Endometrium (tissue), 2 donors: ENCODE measurements at regions not wholly inside any gene's neighbourhood (a gene's known extent, or its start where the extent isn't known, plus 50 kb on each side); places are given as distances from the start of the nearest gene placed in this dataset.

Experiments
- FAIRE-seq: peaks from 2 replicates; lab custom pipeline; 2012; peaks lifted over from hg19 to GRCh38; lab: Jason Lieb, UNC
- donor health status: control.
- donor health status: control.

- FAIRE-seq = no peak
Measured at GRCh38 chr2:239529313-239530015, 128.6 kb upstream of the HDAC4 start.

- no peak for FAIRE-seq
Measured at GRCh38 chr2:239528883-239529282, 128.1 kb upstream of the HDAC4 start.

DNA sequence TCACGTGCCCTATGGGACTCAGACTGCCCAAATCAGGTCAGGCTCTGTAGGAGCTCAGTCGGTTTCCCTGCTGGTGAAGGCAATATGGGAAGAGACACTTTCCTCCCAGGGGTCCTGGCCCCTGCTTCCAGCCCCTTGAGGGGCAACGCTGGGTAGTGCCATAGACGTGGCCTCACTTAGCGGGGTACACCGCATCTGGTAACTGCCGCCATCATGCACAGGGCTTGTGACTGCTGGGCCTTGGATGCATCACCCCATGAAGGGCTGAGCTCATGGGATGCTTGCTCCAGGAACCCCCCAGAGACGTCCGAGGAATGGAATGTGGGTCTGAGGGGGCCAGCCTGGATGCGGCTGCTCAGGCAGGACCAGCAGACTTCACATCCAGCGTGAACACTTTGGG, 127.3 kb upstream of the HDAC4 start:
- no peak for FAIRE-seq

- FAIRE-seq = no peak
Measured at GRCh38 chr2:239526666-239527415, 126.0 kb upstream of the HDAC4 start.

DNA sequence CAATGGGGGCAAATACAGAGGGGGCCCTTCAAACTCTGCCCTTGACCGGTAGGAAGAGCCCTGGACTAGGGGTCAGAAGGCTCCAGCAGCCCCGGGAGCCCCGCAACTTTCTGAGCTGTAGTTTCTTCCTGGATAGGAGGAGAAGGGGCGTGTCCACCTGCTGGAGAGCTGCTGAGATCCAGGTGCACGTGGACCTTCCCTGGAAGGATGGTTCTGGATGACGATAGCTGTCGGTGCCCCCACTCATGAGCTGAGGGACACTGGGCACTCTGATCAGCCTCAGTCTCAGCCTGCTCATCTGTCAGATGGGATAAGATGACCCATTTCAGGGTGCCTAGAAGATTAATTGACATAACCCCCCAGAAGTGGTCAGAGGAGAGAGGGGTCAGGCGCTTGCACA, 125.2 kb upstream of the HDAC4 start:
- FAIRE-seq = no peak

DNA sequence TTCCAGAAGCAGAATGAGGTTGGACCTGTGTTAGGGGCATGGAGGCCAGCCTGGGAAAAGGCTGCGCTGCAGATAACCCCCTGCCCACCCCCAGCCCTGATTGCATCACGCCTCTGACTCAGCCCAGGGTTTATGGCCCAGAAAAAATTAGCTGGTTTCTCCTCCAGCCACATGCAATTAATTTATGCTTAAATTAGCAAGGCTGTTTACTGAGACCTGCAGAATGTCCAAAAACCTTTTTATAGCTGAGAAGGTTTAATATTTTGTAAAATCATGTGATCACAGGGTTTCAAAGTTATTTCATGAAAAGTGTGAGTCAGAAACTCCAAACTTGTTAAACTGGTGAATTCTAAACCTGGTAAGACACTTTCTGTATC, 123.1 kb upstream of the HDAC4 start:
- FAIRE-seq = peak; percentile 96

GRCh38 chr2:239523147-239523953, 122.5 kb upstream of the HDAC4 start:
- FAIRE-seq = no peak

DNA sequence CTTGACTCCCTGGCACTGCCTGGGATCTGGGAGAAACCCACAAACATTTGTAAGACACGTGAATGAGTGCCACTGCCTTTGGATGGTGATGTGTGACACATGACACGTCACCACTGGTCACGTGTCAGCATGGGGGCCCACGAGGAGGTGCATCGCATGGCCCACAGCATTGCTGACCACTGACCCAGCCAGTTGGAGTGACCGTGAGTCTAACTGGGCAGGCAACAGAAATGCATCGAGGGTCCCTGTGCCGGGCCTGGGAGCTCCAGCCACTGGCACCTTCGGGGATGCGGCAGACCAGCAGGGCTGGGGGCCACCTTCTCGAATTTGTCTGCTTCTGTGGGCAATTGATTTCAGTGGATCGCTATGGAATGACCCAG, 121.9 kb upstream of the HDAC4 start:
- FAIRE-seq = no peak

DNA sequence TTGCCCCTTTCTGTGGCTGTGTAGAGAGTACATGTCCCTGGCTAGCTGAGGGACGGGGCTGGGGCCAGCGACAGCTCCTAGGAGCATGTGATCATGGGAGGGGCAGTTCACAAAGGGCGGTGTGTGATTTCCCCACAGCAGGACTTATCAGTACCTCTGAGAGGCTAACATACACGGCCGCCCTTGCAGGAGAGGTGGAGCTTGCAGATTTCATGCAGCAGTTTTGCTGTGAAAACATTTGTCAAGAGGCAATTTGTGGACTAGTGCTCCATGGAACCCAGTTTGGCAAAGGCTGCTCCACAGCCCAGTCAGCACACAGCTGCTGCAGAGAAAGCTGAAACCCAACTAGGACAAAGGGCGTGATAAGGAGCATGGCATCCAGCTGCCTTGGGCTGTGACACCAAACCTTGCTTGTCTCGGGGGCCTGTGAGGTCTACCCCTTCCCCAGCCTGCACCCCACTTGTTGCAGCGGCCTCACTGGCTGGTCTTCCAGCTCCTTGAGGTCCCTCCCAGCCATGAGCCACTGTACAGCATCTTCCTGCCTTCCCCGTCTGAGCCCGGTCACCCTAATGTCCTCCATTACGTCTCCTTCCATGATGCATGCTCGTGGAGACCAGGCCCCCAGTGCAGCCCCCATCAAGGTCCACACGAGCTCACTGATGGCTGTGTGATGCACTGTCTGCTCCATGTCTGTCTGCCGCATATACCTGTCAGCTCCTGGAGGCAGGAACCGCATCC, 121.4 kb upstream of the HDAC4 start:
- no peak for FAIRE-seq

DNA sequence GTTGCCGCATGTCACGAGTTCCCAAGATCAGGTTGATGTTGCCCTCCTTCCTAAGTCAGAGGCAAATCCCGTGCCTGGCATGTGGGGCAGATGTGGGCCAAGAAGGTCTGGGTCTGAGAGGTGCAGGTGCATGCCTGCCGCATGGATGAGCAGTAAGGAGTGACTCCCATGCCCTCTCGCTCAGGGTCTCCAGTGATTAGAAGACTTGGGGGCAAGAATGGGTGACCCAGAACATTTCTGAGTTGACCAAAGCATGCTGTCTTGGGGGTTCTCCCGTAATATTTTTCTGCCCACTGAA, 120.6 kb upstream of the HDAC4 start:
- FAIRE-seq = no peak

DNA sequence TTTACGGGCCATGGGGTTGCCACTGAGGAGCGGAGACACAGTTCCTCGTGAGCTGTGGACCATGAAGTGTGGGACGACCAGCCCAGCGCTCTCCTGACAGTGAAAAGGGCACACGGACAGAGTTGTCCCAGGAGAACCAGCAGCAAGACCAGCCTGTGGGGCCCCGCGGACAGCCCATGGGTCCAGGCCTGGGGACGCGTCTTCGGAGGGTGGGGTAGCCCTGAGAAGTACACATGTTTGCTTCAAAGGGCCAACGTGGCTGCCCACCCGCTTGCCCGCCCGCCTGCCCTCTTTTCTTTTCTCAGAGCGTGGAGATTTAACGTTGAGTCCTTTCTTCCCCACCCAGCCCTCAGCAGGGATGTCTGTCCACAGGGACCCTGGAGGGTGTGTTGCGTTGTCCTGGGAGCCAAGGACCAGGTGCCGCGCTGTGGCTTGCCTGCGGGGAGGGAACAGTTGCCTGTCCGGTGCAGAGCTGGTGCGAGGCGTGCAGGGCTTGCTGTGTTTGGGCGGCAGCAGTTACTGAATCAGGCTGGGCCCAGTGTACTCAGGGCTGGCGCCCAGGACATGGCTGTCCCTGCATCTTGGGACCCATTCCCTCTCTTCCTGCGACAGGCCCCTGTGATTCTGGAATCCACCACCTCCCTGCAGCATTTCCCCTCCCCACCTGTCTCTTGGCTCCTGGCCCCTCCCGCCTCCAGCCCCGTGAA, 120.1 kb upstream of the HDAC4 start:
- no peak for FAIRE-seq

DNA sequence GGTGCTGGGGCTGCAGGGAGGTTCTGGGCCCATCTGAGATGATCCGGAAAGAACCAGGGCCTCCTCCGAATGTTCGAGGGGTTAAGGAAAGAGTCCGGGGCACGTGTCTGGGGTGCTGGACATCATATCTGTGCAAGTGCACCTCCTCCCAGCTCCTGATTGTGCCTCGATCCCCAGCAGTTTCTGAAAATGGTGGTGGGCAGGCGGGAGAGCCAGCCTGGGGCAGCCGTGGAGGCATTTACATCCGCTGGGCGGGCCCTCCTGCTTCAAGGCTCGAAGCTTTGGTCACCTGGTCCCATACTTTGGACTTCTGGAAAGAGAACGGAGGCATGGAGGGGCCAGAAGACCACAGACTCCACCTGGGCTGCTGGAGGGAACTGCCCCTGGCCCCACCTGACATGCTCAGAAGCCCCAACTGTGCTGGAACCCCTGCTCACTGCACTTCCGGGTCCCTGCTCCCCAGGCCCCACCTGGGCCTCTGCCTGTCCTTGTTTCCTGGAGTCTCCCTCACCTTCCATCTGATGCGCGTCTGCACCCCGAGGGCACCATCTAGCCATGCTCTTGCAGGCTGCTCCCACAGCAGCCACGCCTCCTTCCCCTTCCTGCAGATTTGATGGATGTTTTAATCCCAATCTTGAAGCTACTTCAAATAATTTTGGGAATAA, 119.2 kb upstream of the HDAC4 start:
- FAIRE-seq = no peak

DNA sequence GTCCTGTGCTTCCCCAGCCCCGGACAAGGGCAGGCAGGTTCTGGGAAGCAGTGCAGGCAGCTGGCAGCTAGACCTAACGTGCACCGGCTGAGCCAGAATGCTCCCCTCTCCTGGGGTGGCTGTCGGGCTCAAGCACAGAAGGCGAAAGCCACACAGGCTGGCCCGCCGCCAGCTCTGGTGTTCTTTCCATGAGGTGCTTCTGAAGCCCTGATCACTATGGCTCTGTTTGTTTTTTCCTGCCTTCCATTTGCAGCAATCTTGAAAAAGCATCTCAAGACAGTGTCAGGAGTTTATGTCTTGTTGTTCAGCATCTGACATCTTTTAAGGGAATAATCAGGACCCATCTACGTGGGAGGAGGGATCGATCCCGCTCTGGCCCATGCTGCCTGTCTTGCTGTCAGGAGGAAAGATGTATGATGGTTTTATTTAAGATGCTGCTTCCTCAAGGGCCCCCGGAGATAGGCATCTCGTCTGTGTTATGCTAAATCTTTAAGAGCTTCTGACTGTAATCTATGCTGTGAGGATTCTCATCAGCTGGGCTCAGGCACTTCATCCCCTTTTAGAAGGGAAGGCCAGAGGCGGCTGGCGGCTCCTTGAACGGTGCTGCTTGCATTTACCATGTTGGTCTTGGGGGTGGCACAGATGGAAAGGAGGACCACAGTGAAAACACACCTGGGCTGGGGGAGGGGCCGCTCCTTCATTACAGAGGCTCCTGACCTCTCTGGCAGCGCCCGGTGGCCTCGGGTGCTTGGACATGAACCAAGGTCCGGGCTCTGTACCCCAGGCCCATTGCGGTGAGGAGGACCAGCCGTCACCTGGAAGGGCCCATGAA, 118.5 kb upstream of the HDAC4 start:
- no peak for FAIRE-seq

GRCh38 chr2:239518286-239519088, 117.7 kb upstream of the HDAC4 start:
- no peak for FAIRE-seq

DNA sequence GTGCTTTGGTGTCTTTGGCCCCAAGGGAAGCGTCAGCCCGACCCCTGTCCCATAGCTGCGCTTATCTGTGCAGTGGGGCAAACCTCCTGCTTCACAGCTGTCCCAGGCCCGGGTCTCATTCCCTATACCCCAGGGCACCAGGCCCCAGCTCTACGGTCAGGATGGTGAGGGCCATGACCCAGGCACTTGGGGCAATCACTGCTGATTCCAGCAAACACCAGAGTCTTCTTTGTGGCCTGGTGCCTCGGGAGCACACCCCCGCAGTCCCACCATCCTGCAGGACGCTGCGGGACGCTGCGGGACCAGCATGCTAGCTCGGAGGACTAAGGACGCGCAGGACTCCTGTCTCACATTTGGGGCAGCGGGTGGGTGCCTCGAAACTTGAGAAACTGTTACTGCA, 116.9 kb upstream of the HDAC4 start:
- no peak for FAIRE-seq

- FAIRE-seq = no peak
Measured at GRCh38 chr2:239516954-239517305, 116.1 kb upstream of the HDAC4 start.

DNA sequence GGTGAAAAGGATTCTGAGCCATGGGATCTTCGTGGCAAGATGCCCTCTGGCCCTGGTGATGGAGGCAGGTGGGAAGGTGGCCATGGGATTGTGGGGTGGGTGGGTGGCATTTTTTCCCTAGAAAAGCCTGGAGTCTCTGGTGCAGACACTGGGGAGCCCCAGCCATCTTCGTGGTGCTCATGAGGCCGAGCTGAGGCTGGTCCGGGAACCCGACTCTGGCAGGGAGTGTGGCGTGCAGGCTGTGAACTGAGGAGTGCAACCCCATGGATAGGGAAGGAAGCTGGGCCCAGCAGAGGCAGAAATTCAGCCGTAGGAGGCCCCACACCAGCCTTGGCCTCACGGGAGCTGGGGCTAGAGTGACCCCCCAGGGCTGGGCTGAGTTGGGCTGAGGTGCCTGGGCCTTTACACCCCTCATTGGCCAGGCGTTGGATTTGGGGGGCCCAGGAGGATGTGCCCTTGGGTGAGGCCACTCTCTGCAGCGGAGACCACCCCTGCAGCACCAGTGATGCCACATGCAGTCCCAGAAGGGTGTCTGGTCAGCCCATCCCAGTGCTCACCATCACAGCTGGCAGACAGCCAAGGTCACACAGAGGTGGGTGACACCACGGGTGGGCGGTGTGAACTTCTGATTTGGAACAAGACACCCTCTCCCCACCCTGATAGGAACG, 115.6 kb upstream of the HDAC4 start:
- no peak for FAIRE-seq

GRCh38 chr2:239514754-239515530, 114.1 kb upstream of the HDAC4 start:
- no peak for FAIRE-seq
